GM13976 (cell line): ENCODE measurements at regions not wholly inside any gene's neighbourhood (a gene's known extent, or its start where the extent isn't known, plus 50 kb on each side); places are given as distances from the start of the nearest gene placed in this dataset.

ENCODE experiments used
- DNase-seq: peaks from one replicate; pipeline ENCODE4 v3.0.0; 2012; ENCODE audit warnings: low spot score
- CTCF ChIP-seq: IDR thresholded peaks from 2 replicates; pipeline ENCODE4 v1.5.1; 2012; ENCODE audit warnings: borderline replicate concordance, mild to moderate bottlenecking; ENCODE audit not compliant: insufficient read depth; ENCODE audit errors: extremely low read depth, missing control alignments, control extremely low read depth
- in situ Hi-C: fragments of 300-500 bp; cut with MboI; formaldehyde crosslinking; loops from one replicate; pipeline ENCODE4 v1.12.0; 2022; ENCODE audit warnings: low sequenced_read_pairs, mixed read lengths, inconsistent platforms; ENCODE audit not compliant: unreplicated experiment

- TF ChIP-seq CTCF = no peak
- DNase-seq = no peak
- in situ Hi-C loops = no loop called here
Measured at GRCh38 chr22:27573280-27574001, 228.1 kb downstream of the MN1 start.

- no peak for TF ChIP-seq CTCF
- in situ Hi-C loops = no loop called here
- DNase-seq = no peak
Measured at GRCh38 chr22:27574002-27574366, 227.6 kb downstream of the MN1 start.

- no peak for DNase-seq
- in situ Hi-C loops = no loop called here
- TF ChIP-seq CTCF = no peak
Measured at GRCh38 chr22:27574651-27575050, 226.9 kb downstream of the MN1 start.

- TF ChIP-seq CTCF = no peak
- in situ Hi-C loops = no loop called here
- no peak for DNase-seq
Measured at GRCh38 chr22:27575348-27575747, 226.2 kb downstream of the MN1 start.

- no peak for DNase-seq
- in situ Hi-C loops = no loop called here
- no peak for TF ChIP-seq CTCF
Measured at GRCh38 chr22:27576413-27576812, 225.1 kb downstream of the MN1 start.

- in situ Hi-C loops = no loop called here
- no peak for TF ChIP-seq CTCF
- DNase-seq = no peak
Measured at GRCh38 chr22:27576815-27577573, 224.6 kb downstream of the MN1 start.
